ENCODE measurements at regions not wholly inside any gene's neighbourhood (a gene's known extent, or its start where the extent isn't known, plus 50 kb on each side); places are given as distances from the start of the nearest gene placed in this dataset.
"Not testable (repeated sequence)": the region's sequence is repeated elsewhere in the genome, so short reads cannot be mapped to it uniquely, and the experiment has no call there.

GRCh38 chr21:25487046-25487594 lies 120.2 kb downstream of the MRPL39 start:
- DNase-seq (ENCODE audit: low read depth in 2 of 2) = no peak

DNA sequence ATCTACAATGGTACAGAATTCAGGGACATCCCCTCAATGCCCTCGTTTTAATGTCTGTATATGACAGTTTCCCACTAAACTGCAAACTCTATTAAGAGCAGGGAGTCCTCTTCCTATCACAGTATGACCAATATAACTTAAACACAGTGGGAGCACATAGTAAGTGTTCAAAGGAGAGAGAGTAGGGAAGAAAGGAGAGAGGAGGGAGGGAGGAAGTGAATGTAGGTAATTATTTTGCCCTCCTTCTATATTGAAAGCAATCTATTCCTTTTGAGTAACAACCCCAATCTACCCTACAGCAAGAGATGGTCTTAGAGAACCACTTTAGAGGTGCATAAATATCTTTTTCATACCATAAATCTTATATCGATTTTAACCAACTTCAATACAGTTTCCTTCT lies 121.4 kb downstream of the MRPL39 start:
- DNase-seq (ENCODE audit: low read depth in 2 of 2) = no peak

GRCh38 chr21:25467896-25468295 lies 139.4 kb downstream of the MRPL39 start:
- no peak for DNase-seq (ENCODE audit: low read depth in 2 of 2)

DNA sequence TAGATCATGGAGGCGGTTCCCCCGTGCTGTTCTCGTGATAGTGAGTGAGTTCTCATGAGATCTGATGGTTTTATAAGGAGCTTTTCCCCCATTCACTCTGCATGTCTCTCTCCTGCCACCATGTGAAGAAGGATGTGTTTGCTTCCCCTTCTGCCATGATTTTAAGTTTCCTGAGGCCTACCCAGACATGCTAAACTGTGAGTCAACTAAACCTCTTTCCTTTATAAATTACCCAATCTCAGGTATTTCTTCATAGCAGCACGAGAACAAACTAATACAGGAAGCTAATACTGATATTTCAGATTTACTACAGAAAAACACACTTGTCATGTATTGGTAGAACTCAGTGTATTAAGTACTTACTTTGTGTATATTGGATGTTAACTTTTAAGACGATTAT lies 140.2 kb downstream of the MRPL39 start:
- not testable (repeated sequence) for DNase-seq (ENCODE audit: low read depth in 2 of 2)

DNA sequence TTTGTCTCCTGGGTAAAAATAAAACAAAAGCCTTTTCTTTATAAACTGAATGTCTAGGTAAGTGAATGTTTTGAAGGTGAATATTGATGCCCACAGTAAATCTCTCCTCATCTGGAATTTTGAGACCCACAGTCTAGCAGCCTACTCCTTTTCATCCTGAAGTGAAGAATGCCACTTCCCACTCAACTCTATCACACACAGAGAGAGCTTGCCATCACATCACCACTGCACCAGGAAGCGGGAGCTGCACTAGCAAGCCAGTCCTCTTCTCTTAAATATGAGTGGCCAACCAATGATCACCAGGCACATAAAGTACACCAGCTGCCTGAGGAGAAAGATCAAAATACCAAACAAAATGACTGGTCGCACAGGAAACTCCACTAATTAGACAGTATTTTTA lies 140.8 kb downstream of the MRPL39 start:
- no peak for DNase-seq (ENCODE audit: low read depth in 2 of 2)

DNA sequence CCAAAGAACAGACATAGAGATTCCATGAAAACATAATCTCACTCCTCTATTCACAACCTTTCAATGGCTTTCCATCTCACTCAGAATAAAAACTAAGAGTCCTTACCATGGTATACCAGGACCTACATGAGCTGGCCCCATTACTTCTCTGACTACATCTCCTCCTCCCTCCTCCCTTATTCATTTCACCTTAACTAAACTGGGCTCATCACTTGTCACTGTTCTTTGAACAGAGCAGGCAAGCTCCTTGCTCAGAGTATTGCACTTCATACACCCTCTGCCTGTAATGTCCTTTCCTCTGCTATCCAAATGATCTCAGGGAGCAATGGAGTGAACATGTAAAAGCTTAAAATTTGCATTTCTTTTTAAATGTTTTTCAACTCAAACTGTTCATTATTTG lies 142.0 kb downstream of the MRPL39 start:
- DNase-seq (ENCODE audit: low read depth in 2 of 2) = no peak

GRCh38 chr21:25464275-25464674 lies 143.0 kb downstream of the MRPL39 start:
- no peak for DNase-seq (ENCODE audit: low read depth in 2 of 2)

DNA sequence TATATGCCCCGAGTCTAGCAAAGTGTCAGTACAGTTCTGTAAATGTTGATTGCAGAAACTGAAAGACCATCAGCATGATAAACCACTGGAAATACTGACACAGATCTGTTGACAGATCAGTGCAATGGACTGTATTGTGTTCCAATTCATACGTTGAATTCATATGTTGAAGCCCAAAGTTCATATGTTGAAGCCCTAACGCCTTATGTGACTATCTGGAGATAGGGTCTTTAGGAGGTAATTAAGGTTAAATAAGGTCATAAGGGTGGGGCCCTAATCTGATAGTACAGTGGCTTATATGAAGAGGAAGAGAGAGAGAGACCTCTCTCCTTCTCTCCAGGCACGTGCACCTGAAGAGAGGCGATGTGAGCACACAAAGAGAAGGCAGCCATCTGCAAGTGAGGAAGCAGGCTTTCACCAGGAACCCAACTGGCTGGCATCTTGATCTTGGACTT lies 144.7 kb downstream of the MRPL39 start:
- no peak for DNase-seq (ENCODE audit: low read depth in 2 of 2)

DNA sequence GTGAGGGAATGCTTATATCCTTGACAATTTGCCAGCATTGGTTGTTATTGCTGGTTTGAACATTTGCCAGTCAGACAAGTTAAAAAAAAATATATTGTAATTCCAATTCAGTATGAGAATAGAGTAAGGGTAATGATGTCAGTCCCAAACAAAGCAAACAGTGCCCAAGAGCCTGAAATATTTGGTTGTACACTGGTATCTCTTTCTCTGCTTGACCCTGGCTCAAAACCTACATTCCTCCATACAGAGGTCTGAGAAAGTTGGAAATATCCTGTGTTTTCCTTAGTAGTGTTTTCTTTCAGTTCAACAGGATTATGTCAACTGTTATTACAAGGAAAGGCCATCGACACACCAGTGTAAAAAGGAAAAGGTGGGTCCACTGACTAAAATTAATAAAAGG lies 145.6 kb downstream of the MRPL39 start:
- no peak for DNase-seq (ENCODE audit: low read depth in 2 of 2)

- no peak for DNase-seq (ENCODE audit: low read depth in 2 of 2)
Observed at GRCh38 chr21:25459993-25460392, 147.3 kb downstream of the MRPL39 start.

GRCh38 chr21:25459365-25459764 lies 147.9 kb downstream of the MRPL39 start:
- no peak for DNase-seq (ENCODE audit: low read depth in 2 of 2)

DNA sequence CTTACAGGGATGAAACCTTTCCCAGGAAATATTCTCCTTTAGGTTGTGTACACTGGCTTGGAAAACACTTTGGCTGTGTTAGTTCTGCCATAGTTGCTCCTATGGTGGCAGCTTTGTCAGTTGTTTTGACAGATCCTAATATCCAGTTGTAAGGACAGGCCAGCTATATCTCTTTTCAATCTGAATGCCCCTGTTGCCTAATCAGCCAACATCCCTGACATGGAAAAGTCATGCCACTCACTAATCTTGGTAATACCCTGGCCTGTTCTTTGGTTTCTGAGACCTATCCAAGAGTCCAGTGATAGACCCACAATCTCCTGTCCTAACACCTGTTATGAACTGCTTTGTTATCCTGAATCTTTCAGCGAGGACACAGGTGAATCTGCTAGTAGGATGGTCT lies 148.8 kb downstream of the MRPL39 start:
- no peak for DNase-seq (ENCODE audit: low read depth in 2 of 2)

DNA sequence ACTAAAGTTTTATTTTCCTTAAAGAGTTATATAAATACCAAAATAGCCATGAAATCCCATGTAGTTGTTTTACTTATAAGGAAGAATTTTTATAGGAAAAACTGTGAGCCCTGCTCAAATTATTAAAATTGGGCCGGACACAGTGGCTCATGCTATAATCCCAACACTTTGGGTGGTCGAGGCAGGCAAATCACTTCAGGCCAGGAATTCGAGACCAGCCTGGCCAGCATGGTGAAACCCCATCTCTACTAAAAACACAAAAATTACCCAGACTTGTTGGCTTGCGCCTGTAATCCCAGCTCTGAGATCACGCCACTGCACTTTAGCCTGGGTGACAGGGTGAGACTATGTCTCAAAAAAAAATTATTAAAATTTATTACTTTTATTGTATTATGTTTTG lies 149.3 kb downstream of the MRPL39 start:
- no peak for DNase-seq (ENCODE audit: low read depth in 2 of 2)

DNA sequence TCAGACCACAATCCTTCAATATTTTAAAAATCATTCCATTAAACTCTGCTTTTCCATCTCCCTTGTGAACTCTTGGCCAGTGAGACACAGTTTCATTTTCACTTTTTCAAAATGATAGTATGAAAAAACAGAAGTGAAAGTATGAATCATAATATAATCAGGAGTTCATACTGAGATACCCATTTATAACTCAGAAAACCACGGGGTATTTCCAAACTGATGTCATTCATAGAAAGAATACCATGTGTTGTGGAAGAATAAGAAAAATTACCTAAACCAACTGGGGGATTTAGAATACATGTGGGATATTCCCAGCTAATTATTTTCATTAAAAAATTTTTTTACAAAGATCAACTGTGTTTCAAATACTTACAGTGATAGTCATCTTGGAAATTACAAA lies 149.9 kb downstream of the MRPL39 start:
- DNase-seq (ENCODE audit: low read depth in 2 of 2) = no peak

DNA sequence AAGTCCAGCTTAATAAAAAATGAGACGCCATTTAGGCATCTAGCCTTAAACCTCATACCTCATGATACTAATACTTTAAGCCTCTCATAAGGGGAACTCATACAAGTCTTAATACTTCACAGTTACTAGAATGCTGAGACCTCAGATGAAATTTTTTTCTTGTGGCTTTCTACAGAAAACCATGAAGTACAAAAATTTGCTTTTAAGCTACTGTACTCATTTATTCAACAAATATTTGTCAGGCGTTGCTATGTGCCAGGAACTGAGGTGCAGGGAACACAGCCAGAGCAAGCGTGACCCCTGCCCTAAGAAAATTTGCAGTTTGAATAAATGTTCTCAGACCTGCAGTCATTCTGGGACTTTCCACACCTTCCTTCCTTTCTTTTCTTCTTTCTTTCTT lies 150.6 kb downstream of the MRPL39 start:
- peak; percentile 24 to 39 for DNase-seq (ENCODE audit: low read depth in 2 of 2)

DNA sequence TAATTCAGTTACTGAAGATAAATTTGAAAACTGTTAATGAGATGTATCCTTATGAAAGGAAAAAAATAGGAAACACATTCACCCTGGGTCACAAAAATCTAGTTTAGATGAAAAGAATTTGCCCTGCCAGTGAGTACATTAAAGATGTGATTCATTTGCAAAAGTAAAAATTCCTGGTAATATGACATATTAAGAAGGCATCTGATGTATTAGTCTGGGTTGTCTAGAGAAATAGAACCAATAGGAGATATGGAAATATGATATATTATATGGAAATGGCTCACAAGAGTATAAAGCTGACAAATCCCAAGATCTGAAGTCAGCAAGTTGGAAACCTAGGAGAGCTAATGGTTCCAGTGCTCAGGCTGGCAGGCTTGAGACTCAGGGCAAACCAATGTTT lies 153.8 kb downstream of the MRPL39 start:
- no peak for DNase-seq (ENCODE audit: low read depth in 2 of 2)

DNA sequence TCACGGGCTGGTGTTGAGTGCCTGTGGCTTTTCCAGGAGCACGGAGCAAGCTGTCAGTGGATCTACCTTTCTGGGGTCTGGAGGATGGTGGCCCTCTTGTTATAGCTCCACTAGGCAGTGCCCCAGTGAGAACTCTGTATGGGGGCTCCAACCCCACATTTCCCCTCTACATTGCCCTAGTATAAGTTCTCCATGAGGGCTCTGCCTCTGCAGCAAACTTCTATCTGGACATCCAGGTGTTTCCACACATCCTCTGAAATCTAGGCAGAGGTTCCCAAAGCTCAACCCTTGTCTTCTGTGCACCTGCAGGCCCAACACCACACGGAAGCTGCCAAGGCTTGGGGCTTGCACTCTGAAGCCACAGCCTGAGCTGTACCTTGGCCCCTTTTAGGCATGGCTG lies 157.3 kb downstream of the MRPL39 start:
- DNase-seq (ENCODE audit: low read depth in 2 of 2) = no peak

DNA sequence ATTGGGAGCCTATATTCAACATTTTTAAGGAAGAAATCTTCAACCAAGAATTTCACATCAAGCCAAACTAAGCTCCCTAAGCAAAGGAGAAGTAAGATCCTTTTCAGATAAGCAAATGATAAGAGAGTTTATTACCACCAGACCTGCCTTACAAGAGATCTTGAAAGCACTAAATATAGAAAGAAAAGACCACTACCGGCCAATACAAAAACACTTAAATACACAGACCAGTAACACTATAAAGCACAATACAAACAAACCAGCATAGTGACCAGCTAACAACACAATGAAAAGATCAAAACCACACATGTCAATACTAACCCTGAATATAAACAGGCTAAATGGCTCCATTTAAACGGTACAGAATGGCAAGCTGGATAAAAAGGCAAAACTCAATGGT lies 165.4 kb downstream of the MRPL39 start:
- DNase-seq (ENCODE audit: low read depth in 2 of 2) = no peak

DNA sequence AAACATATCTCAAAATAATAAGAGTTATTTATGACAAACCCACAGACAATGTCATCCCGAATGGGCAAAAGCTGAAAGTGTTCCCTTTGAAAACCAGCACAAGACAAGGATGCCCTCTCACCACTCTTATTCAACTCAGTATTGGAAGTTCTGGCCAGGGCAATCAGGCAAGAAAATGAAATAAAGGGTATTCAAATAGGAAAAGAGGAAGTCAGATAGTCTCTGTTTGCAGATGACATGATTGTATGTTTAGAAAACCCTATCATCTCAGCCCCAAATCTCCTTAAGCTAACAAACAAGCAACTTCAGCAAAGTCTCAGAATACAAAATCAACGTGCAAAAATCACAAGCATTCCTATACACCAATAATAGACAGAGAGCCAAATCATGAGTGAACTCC lies 169.8 kb downstream of the MRPL39 start:
- DNase-seq (ENCODE audit: low read depth in 2 of 2) = not testable (repeated sequence)

DNA sequence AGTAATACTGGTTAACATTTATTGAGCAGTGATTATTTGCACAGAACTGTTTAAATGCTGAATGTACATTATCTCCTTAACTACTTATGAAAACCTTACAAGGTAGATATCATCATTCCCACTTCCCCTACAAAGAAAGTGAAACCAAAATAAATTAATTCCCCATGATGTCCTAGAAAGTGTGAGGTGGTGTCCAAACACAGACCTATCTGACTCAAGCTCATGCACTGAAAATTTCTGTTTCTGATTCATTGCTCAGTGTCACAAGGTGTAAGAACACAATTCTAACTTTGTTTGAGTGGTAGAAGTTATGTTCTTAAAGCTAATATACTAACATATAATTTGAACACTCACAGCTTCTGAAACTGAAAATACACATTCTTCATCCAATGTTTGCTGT lies 178.7 kb downstream of the MRPL39 start:
- DNase-seq (ENCODE audit: low read depth in 2 of 2) = no peak

DNA sequence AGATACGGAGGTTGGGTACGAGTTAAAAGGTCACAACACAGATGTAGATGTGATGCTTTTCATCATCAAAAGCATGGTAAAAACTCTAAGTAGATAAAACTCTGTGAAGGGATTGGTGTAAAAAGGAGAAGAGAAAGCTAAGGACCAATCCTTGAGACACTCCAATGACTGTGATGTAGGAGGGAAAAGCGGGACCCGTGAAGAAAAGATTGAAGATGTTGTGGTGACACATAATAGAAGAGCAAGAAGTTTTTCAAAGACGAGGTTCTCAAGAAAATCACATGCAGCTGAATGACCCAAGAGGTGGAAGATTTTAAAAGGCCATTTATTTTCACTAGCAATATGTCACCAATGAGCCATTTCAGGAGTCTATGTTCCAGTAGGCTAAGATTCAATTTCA lies 179.5 kb downstream of the MRPL39 start:
- DNase-seq (ENCODE audit: low read depth in 2 of 2) = no peak

DNA sequence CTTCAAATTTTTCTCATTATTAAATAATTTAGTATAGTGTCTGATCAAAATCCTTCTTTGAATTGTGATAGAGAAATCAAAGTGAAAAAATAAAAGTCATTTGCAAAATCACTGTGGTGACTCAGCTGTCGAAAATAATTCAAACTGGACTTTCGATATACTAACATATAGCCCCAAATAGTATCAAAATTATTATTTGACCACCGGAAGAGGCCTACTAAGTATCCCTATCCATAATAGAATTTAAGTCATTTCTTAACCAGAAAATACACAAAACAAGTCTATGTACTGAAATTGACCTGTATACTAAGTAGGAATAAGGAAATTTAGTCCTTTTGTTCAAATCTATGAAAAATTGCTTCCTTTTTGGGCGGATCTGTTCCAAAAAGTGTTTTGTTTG lies 180.7 kb downstream of the MRPL39 start:
- no peak for DNase-seq (ENCODE audit: low read depth in 2 of 2)

GRCh38 chr21:25425156-25425555 lies 182.1 kb downstream of the MRPL39 start:
- DNase-seq (ENCODE audit: low read depth in 2 of 2) = no peak

DNA sequence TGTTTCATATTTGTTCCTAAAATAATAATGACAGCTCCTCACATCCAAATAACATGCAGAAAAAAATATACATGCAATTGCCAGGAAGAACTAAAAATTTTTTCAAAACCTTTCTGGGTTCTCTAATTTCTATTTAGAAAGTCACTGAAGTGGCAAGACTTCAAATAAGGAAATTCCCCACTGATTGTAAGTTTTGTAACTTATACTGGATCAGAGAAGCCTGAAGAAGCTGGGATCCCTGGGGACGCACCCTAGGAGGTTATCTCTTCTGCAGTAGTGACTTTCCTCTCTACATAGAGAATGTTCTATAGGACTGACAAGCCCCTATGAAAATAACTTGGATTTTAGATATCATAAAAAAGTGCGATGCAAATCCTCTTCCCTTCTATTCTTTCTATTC lies 182.6 kb downstream of the MRPL39 start:
- no peak for DNase-seq (ENCODE audit: low read depth in 2 of 2)

- DNase-seq (ENCODE audit: low read depth in 2 of 2) = no peak
Observed at GRCh38 chr21:25424048-25424447, 183.2 kb downstream of the MRPL39 start.

All from stimulated activated CD4-positive, alpha-beta T cell treated with anti-CD3 and anti-CD28 coated beads, Interleukin-12 subunit alpha, Interleukin-12 subunit beta, amount 100 ng/mL, for 24 hours (primary cell).